Muscle of leg (tissue), 3 donors: ENCODE measurements at regions not wholly inside any gene's neighbourhood (a gene's known extent, or its start where the extent isn't known, plus 50 kb on each side); places are given as distances from the start of the nearest gene placed in this dataset.

Experiments
- DNase-seq: peaks from one replicate; pipeline ENCODE4 v3.0.0; 2013
- H3K27ac ChIP-seq: one replicate; pipeline ENCODE4 v1.5.1; 2013; ENCODE audit warnings: mild to moderate bottlenecking, low read length, control low read depth
- H3K27me3 ChIP-seq: one replicate; pipeline ENCODE4 v1.6.1; 2013; ENCODE audit warnings: low read length; ENCODE audit not compliant: control insufficient read depth, insufficient read depth
- H3K36me3 ChIP-seq: one replicate; pipeline ENCODE4 v1.6.1; 2013; ENCODE audit warnings: low read length; ENCODE audit not compliant: control insufficient read depth, insufficient read depth
- H3K4me1 ChIP-seq: one replicate; pipeline ENCODE4 v1.6.1; 2013; ENCODE audit warnings: low read length; ENCODE audit not compliant: control insufficient read depth, insufficient read depth
- H3K4me3 ChIP-seq: one replicate; pipeline ENCODE4 v1.5.1; 2013; ENCODE audit warnings: low read length, control low read depth
- H3K9me3 ChIP-seq: replicated peaks from 2 replicates; pipeline ENCODE4 v1.6.1; 2013; ENCODE audit warnings: low read depth, low read length; ENCODE audit not compliant: control insufficient read depth
- WGBS: methylation state at CpG from one replicate; pipeline ENCODE4 v1.1.5; 2013; ENCODE audit warnings: missing lambda C conversion rate; ENCODE audit not compliant: insufficient coverage; 5-methylcytosine and 5-hydroxymethylcytosine counted together

- DNase-seq: no peak
- Histone ChIP-seq H3K27me3 (peaks cover 7% of the 10 kb centered on the region), H3K4me3 (no peak overlapping the region), H3K36me3 (no peaks in the 10 kb centered on the region), H3K9me3 (no peaks in the 10 kb centered on the region), H3K27ac (no peak overlapping the region), H3K4me1 (peaks cover 2% of the 10 kb centered on the region)
- 64% methylated on average over 6 of the region's 10 CpGs for WGBS
These were observed 132.9 kb downstream of the BAMBI start for GRCh38 chr10:28810057-28810870.

- Histone ChIP-seq H3K4me1 (peaks cover 2% of the 10 kb centered on the region), H3K27ac (no peak overlapping the region), H3K4me3 (no peak overlapping the region), H3K36me3 (no peaks in the 10 kb centered on the region), H3K27me3 (peaks cover 7% of the 10 kb centered on the region), H3K9me3 (no peaks in the 10 kb centered on the region)
- 71% methylated on average over 6 of the region's 9 CpGs for WGBS
- no peak for DNase-seq
These were observed 134.5 kb downstream of the BAMBI start for GRCh38 chr10:28811639-28812349.

GRCh38 chr10:28812384-28813372 is 135.4 kb downstream of the BAMBI start:
- Histone ChIP-seq H3K36me3 (no peaks in the 10 kb centered on the region), H3K27ac (no peak overlapping the region), H3K27me3 (peaks cover 7% of the 10 kb centered on the region), H3K4me3 (no peak overlapping the region), H3K9me3 (no peaks in the 10 kb centered on the region), H3K4me1 (no peaks in the 10 kb centered on the region)
- WGBS: 58% methylated on average over 6 of the region's 11 CpGs
- no peak for DNase-seq

GRCh38 chr10:28815681-28816080 is 138.4 kb downstream of the BAMBI start:
- Histone ChIP-seq H3K4me1 (no peaks in the 10 kb centered on the region), H3K9me3 (no peaks in the 10 kb centered on the region), H3K36me3 (no peaks in the 10 kb centered on the region), H3K4me3 (no peak overlapping the region), H3K27ac (no peak overlapping the region), H3K27me3 (no peaks in the 10 kb centered on the region)
- DNase-seq: no peak
- WGBS: 97% methylated on average over 30 of the region's 37 CpGs

- 22% methylated on average over 6 of the region's 12 CpGs for WGBS
These were observed 145.6 kb downstream of the BAMBI start for GRCh38 chr10:28822719-28823464.

GRCh38 chr10:28823501-28824075 is 146.3 kb downstream of the BAMBI start:
- Histone ChIP-seq H3K9me3 (no peaks in the 10 kb centered on the region), H3K4me1 (no peaks in the 10 kb centered on the region), H3K4me3 (no peak overlapping the region), H3K27me3 (no peaks in the 10 kb centered on the region), H3K36me3 (no peaks in the 10 kb centered on the region), H3K27ac (no peak overlapping the region)
- DNase-seq: no peak
- no CpG with 5 or more reads among the region's 1 CpG for WGBS

More at GRCh38 chr10:28822719-28823464, 145.6 kb downstream of the BAMBI start:
- Histone ChIP-seq H3K9me3 (no peaks in the 10 kb centered on the region), H3K36me3 (no peaks in the 10 kb centered on the region), H3K27me3 (no peaks in the 10 kb centered on the region), H3K4me3 (no peak overlapping the region), H3K27ac (no peak overlapping the region), H3K4me1 (no peaks in the 10 kb centered on the region)
- DNase-seq: no peak

GRCh38 chr10:28833313-28833712 is 156.0 kb downstream of the BAMBI start:
- no peak for DNase-seq
- Histone ChIP-seq H3K27ac (no peak overlapping the region), H3K36me3 (no peaks in the 10 kb centered on the region), H3K4me1 (no peaks in the 10 kb centered on the region), H3K4me3 (no peak overlapping the region), H3K9me3 (no peaks in the 10 kb centered on the region), H3K27me3 (no peaks in the 10 kb centered on the region)
- WGBS: 13% methylated on average over 1 of the region's 4 CpGs

- H3K27ac ChIP-seq: no peak overlapping the region
- no peaks in the 10 kb centered on the region for H3K4me1 ChIP-seq
- H3K4me3 ChIP-seq: no peak overlapping the region
- no peaks in the 10 kb centered on the region for H3K36me3 ChIP-seq
- H3K9me3 ChIP-seq: no peaks in the 10 kb centered on the region
- H3K27me3 ChIP-seq: no peaks in the 10 kb centered on the region
- no peak for DNase-seq
These were observed 159.1 kb downstream of the BAMBI start for GRCh38 chr10:28836435-28836743.

- Histone ChIP-seq H3K27me3 (no peaks in the 10 kb centered on the region), H3K9me3 (no peaks in the 10 kb centered on the region), H3K4me3 (no peak overlapping the region), H3K36me3 (no peaks in the 10 kb centered on the region), H3K4me1 (peaks cover 3% of the 10 kb centered on the region), H3K27ac (no peak overlapping the region)
- WGBS: 40% methylated on average over 1 of the region's 3 CpGs
- no peak for DNase-seq
These were observed 160.5 kb downstream of the BAMBI start for GRCh38 chr10:28837613-28838390.
